NB4 (cell line): ENCODE measurements at regions not wholly inside any gene's neighbourhood (a gene's known extent, or its start where the extent isn't known, plus 50 kb on each side); places are given as distances from the start of the nearest gene placed in this dataset.
A peak's percentile ranks its signal among the peaks of the same experiment; 100 is the strongest.

Source experiments
- DNase-seq: peaks from one replicate; pipeline ENCODE4 v3.0.0; 2010; ENCODE audit warnings: low read depth
- H3K4me3 ChIP-seq: one replicate; pipeline ENCODE4 v1.5.1; 2011; ENCODE audit warnings: mild to moderate bottlenecking, low read depth, low read length, moderate library complexity
- CTCF ChIP-seq: IDR thresholded peaks from one replicate; pipeline ENCODE4 v1.5.1; 2012; ENCODE audit warnings: low read depth, low read length
- MAX ChIP-seq: IDR thresholded peaks from 2 replicates; pipeline ENCODE4 v1.6.1; 2011; ENCODE audit warnings: low read depth, low read length
- MYC ChIP-seq: IDR thresholded peaks from 2 replicates; pipeline ENCODE4 v1.6.1; 2011; ENCODE audit warnings: low read depth, low read length
- POLR2A ChIP-seq: IDR thresholded peaks from 2 replicates; pipeline ENCODE4 v1.6.1; 2011; ENCODE audit warnings: mild to moderate bottlenecking; ENCODE audit not compliant: insufficient read length; ENCODE audit errors: extremely low read depth

GRCh38 chrX:16284842-16285241 is 117.6 kb downstream of the MAGEB17 start:
- TF ChIP-seq POLR2A (no peak), MYC (no peak), CTCF (no peak), MAX (no peak)
- no peak for DNase-seq
- H3K4me3 ChIP-seq, result no peak overlapping the region

- no peak for TF ChIP-seq CTCF
- TF ChIP-seq POLR2A, result no peak
- TF ChIP-seq MYC, result no peak
- DNase-seq, result no peak
Measured at GRCh38 chrX:16290997-16291396, 123.7 kb downstream of the MAGEB17 start.

GRCh38 chrX:16300831-16301230 is 133.6 kb downstream of the MAGEB17 start:
- TF ChIP-seq CTCF, result no peak
- TF ChIP-seq POLR2A, result no peak
- TF ChIP-seq MYC, result no peak
- TF ChIP-seq MAX, result no peak
- no peak overlapping the region for H3K4me3 ChIP-seq
- no peak for DNase-seq

More at GRCh38 chrX:16290997-16291396, 123.7 kb downstream of the MAGEB17 start:
- H3K4me3 ChIP-seq, result no peak overlapping the region

DNA sequence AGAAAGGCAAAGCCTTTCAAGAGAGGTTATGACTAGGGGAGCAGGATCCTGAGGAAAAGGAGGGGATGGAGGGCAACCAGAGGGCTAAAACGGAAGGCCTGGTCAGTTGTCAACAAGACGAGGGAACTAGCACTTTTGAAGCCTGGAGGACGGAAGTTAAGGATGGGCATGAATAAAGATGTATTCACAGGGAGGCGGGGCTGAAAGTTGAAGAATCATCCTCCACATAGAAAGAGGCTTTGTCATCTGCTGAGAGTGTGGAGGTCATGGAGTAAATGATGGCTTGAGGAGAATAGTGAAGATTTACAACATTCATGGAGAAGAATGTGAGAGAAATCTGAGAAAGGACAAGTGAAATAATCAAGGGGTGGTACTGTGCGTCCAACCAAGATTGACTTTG is 137.5 kb downstream of the MAGEB17 start:
- no peak for TF ChIP-seq POLR2A
- TF ChIP-seq CTCF, result no peak
- no peak for TF ChIP-seq MAX
- no peak for TF ChIP-seq MYC
- DNase-seq, result no peak
- no peak overlapping the region for H3K4me3 ChIP-seq

DNA sequence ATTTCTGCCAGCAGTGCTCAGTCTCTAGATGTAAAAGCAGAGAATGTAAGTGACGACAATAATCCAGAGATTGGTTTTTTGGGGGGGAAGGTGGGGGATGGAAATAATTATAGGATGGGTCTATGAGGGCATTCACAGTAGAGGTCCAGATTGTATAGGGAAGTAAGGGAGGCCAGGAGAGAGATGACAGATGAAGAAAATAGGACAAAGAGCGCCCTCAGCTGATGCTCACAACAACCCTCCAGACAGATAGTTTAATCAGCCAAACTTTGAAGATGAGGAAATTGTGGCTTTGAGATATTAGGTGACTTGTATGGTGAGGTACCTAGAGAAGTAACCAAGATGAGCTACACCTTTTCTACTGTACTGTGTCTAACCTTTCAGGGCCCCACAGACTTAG is 137.9 kb downstream of the MAGEB17 start:
- TF ChIP-seq MYC, result no peak
- no peak for TF ChIP-seq CTCF
- TF ChIP-seq MAX, result no peak
- no peak for TF ChIP-seq POLR2A
- H3K4me3 ChIP-seq, result no peak overlapping the region
- DNase-seq, result peak; percentile 7

DNA sequence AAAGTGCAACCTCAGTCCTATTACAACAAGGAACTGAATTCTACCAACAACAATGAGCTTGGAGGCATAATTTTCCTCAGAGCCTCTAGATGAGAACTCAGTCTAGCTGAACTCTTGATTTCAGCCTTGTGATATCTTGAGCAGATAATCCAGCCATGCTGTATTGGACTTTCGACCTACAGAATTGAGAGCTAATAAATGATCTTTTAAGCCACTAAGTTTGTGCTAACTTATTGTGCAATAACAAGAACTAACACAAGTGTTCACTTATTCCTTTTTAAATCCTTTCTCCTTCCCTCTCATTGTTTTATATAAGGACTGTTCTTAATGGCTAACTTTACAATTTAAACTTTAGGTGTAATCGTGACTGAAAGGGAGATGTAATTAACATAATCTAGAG is 140.7 kb downstream of the MAGEB17 start:
- no peak for DNase-seq
- no peak for TF ChIP-seq MYC
- H3K4me3 ChIP-seq, result no peak overlapping the region
